HG02938 (cell line): ENCODE measurements at regions not wholly inside any gene's neighbourhood (a gene's known extent, or its start where the extent isn't known, plus 50 kb on each side); places are given as distances from the start of the nearest gene placed in this dataset.

Experiments used
- ATAC-seq: cut with Tn5 transposase; IDR thresholded peaks from one replicate; pipeline ENCODE4 v1.9.1; 2021; ENCODE audit warnings: mild to moderate bottlenecking, moderate library complexity; ENCODE audit not compliant: unreplicated experiment

DNA sequence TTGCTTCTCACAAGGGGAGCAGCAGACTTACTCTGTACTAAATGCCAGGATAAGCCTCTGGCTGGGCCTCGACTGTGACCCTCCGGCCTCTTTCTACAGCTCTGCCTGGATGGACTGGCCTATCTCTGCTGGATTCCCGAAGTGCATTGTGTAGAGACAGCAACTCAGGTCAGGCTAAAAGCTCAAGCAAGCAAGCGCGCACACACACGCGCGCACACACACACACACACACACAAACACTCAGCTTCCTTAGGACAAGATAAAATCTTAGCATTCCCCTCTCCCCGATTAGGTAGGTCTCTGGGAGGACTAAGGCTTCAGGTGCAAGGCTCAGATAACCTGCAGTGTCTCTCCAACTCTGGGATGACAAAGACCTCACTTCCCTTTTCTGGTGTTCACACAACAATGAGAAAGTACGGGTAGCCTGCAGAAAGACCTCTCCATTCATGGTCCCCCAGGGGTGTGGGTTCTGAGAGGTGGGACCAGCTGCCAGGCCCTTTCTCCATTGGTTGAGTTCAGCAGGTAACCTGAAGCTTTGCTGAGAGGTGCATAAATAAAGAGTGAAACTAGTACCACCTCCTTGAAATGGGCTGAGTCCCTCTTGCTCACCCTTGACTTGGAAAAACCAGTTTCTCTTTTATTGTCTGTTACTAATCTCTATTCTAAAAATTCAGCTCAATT, 155.1 kb upstream of the CAMK1G start:
- no peak for ATAC-seq

DNA sequence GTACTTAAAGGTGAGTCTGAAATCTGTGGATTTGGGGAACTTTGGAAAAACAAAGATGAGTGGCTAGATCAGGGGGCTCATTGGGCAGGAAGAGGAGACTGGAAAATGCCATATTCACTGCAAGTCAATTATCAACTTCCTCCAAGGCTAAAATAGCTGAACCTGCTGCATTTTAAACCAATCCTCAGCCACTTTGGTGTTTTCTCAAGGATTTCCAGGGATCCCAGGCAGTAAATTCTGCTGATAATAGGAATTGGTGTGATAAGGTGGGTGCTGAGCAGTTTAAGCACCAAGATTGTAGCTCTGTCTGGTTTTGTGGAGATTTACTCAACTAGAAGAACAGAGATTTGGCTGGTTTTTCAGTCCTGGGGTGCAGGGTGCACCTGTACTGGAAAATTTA, 153.9 kb upstream of the CAMK1G start:
- ATAC-seq = no peak

DNA sequence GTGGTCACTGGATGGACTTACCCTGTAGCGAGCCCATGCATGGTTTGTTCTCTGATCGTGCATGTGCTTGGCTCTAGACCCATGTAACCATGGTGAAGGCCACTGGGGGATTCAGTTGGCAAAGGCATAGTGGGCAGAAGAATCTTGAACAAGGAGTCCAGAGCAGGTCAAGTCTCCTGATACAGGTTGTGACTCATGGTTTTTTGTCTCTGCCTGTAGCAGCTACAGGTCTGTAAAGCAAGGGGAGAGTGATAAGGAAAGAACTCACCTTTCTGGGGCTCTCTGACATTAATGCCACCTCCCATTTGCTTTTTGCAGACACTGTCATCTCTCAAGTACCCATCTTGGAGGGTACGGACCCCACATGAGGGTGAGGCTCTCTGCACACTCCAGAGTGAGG, 153.4 kb upstream of the CAMK1G start:
- no peak for ATAC-seq

DNA sequence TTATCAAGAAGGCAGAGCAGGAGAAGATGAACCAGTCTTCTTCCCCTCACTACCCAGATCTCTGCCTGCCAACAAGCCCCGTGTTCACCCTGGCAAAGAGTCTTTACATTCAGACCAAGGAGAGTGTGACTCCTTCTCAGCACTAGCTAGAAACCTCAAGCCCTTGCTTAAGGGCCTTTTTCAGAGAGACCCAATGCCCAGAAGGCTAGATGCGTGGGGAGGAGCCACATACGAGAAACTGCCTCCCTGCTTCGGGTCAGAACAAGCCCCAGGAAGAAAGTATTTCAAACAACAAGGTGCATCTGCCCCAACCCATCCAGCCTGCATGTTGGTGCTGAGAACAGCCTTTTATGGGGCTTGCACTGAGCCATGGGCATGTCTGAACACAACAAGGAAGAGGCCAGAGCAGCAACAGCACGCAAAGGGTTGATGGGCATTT, 152.7 kb upstream of the CAMK1G start:
- ATAC-seq = no peak

DNA sequence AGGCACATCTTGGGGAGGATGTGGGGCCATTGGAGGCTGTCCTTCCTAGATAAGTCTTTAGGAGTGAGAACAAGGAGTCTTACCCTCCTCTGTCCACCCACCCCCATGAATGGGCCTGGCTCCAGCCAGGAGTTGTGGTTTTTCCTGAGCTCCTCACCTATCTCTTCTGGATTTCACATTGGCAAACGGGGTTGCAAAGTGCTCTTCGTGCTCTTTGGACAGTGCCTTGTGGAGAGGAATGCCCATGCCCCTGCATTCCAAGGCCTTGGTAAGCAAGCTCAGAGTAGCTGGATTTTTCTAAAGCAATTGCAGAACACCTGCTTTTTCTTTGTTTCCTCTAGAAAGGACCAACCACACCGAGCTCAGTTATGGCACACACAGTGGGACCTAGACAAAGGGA, 152.1 kb upstream of the CAMK1G start:
- ATAC-seq = no peak

DNA sequence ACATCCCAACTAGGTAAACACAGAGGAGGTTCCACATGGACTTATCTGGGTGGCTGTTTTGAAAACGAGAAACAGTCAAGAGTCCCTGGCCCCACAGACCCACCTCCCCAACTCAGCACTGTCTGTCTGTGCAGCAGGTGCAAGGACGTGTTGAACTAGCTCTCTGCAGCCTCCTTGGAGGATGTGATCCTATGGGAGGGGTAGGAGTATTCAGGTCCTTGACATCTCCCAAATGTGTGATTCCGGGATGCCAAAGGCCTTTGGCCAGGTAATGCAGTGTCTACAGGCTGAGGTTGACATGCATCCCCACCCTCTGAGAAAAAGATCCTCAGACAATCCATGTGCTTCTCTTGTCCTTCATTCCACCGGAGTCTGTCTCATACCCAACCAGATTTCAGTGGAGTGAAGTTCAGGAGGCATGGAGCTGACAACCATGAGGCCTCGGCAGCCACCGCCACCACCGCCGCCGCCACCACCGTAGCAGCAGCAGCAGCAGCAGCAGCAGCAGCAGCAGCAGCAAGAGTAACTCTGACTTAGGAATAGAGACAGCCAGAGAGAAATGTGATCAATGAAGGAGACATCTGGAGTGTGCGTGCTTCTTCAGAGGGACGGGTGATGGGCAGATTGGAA, 151.6 kb upstream of the CAMK1G start:
- no peak for ATAC-seq

DNA sequence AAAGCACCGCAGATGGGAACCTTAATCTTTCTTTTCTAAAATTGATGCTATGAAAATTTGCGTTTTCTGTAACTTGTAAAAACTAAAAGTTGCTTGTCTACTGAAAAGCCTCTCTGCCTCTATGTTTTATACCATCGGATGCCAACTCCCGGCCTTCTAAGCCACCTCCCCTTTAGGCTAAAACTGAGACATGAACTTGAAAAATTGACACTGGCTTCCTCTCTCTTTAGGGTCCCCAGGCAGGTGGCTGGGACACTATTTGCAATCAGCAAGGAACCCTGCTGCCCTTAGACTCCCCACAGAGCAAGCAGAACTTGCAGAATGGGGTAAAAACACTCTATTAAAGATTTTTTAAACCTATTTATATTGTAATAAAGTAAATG, 151.1 kb upstream of the CAMK1G start:
- no peak for ATAC-seq

DNA sequence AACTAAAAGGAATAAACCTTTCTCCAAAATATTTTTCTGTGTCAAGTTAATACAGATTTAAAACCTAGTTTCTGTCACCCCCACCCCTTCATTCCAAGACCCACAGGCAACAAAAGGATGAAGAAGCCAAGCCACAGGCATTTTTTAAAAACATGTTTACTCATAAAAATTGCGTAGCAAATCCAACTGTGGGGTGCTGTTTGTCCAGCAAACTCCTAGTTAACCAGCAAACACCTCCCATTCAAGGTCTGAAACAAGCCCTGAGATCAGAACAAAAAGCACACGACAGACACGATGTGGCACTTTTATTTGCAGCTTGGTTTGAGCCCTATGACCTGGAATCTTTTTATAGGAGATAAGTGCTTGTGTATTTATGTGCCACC, 149.9 kb upstream of the CAMK1G start:
- ATAC-seq = no peak

DNA sequence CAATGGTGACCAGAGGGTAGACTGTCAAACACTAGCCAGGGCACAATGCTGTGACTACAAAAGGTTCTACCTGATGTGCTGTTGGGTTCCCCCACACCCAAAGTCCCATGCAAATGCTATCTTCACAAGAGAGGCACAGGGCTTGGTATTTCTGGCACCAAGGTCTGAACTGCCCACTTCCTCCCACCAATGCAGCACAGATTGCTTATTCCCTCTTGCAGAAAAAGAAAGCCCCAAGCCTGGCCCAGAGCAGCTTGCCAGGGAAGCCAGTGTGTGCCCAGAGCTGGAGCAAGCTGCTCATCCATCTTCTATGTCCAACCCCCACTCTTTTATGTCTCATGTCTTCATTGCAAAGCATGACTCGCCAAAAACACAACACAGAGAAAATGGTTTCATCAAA, 149.4 kb upstream of the CAMK1G start:
- no peak for ATAC-seq

DNA sequence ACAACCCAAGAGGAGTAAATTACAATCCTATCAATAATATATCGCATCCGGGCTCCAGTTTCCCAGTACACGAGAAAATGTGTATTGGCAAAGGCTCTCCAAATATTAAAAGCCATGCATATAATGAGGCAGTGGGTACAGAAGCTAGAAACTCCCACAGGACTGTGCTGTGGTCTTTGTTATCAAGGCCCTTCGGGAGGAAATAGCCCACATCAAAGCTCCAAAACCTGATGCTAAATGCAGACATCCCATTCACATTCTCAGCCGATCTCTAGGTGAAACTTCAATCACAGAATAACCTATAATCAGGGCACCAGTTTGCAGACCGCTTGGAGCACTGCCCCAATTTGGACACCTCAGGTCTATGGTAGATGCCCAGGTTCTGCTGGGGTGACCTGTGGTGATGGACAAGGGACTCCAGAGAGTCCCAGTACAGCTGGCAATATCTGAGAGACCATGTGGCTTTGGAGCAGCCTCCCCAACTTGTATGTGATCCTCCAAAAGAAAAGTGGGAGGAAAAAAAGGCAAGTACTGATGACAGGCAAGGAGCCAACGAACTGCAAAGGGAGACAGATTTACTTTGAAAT, 148.8 kb upstream of the CAMK1G start:
- no peak for ATAC-seq

DNA sequence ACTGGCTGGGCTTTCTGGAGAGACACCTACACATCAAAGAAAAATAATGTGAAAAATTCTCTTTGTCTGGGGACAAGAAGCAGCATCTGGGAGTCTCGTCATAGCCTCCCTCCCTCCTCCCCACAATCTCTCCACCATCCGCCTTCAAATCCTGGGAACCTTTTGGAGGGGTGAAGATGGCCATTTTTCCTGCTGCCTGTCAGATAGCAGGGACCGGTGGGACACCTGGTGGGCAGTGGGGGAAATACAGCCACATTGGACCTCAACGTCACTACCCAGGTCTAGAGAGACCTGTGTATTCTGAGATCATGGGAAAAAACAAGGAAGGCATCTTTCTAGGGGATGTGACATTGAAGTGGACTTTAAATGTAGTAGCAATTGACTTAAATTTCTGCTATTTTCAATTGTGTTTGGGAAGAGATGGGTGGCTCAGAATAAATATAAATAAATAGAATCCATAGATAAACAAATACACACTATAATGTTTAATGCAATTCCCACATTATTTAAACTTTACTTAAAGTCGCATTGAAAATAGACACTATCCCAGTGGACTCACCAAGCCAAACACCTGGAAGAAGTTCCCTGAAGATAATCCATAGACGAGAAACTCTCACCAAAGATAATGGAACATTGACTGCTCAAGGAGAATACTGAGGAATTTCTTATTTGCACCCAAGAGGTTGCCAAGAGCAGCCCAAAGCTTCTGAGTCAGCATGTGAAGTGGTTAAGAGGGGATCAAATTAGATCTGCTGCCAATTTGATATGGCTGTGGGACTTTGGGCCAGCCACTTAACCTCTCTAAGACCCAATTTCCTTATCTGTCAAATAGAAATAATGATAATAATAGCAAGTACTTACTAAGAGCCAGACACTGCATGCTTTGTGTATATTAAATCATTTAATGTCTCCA, 147.6 kb upstream of the CAMK1G start:
- ATAC-seq = peak; percentile 90

DNA sequence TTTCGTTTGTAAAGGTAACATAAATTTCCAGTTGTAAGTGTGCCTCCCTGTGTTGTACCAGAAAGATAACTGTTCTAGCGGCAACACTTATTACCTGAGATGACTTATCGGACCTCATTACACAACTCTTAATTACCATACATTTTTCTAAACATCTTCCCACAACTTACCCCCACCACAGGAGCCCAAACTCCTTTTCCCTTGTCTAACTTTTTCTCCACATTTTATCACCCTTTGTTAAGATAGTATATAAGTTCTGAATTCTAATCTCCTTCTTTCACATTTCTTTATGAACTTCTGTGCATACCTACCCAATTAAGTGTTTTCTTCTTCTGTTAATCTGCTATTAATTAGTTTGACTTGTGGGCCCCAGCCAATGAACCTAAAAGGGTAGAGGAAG, 143.7 kb upstream of the CAMK1G start:
- ATAC-seq = no peak

DNA sequence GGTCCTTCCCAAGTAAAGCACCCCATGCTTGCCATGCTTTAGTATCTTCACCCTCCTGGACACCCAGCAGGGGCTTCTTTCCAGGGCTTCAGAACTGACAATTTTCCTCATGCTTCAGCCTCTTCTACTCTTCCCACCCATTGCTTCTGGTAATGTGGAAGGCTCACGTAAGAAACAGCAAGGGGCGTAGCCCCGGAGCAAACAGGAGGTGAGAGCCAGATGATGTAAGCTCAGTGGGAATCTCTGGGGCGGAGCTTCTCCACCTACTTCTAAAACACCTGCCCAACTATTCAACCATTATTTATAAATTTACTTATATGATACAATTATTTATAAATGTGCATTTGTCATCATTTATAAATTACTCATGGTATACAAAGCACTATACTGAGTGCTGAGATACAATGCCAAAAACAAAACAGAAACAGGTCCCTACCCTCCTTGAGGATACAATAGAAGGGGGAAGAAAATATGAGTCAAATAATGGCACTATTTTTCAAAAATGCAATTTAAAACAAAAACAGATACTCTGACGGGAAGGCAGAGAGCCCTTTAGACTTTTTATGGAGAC, 140.1 kb upstream of the CAMK1G start:
- no peak for ATAC-seq

DNA sequence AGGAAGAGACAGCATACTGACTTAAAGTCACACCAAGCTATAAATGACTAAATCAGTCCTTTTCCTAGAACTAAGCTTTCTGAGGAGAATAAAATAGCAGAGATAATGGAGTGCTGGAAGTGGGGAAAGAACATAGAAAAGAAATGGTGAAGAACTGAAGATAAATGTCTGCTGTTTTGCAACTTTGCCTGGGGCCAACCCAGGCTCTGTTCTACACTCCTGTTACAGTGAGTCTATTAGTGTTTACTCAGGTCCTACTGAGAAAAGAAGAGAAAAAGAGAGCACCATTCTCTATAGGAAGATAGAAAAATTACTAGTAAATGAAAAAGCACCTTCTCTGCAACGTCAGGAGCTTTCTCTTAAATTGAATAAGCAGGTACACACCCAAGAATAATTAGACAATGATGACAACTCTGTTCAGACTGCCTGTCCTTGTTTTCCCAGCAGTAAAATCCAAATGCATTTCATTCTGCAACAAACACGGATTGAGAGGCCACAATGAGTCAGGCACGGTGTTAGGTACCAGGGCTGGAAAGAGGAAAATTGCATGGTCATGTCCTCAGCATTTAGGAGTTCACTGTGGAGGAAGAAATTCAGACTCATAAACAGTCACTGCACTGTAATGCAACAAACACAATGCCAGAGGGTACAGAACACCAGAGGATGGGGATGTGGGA, 139.4 kb upstream of the CAMK1G start:
- ATAC-seq = no peak

DNA sequence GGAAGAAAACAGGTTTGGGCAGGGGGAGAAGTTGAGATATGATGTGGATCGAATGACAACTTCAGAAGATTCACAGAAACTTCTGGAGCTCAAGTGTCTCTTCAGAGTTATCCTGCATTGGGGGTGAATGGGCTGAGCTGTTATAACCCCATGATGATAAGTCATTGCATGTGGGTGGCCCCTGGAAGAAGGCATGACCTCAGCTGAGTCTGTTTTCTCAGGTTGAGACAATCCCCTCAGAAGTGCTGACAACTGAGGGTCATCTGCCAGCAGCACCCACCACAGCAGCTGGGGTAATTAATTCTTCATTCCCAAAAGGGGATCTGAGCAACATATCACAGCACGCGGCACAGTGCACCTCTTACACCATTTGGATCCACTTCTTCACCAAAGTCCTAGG, 138.6 kb upstream of the CAMK1G start:
- no peak for ATAC-seq

DNA sequence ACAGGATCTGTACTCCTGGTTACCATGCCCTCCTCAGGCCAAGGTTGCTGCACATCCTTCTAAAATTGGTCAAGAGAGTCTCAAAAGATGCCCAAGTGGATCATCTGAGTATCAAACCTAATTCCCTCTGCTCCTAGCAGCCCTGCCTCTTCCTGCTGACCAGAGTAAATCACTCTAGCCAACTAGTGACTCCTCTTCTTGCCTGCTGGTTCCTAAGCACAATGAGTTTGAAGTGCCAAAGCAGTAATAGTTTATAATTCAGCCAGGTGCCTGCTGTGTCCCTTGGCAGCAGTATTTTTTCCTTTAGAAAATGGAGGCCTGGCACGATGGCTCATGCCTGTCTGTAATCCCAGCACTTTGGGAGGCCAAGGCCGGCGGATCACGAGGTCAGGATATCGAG, 137.9 kb upstream of the CAMK1G start:
- no peak for ATAC-seq

DNA sequence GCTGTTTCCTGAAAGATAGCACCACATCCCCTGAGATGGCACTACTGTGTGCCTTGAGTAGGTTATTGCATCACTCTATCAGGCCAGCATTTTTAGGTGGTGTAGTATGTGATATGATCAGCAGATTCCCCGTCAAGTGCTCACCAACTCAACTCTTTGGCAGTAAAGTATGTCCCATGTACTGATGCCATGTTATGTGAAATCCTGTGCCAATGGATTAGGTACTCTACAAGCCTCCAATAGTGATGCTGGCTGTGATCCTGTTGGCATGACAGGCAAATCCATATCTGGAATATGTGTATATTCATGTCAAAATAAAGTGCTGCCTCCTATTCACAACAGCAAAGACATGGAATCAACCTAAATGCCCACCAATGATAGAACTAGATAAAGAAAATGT, 137.2 kb upstream of the CAMK1G start:
- ATAC-seq = no peak

DNA sequence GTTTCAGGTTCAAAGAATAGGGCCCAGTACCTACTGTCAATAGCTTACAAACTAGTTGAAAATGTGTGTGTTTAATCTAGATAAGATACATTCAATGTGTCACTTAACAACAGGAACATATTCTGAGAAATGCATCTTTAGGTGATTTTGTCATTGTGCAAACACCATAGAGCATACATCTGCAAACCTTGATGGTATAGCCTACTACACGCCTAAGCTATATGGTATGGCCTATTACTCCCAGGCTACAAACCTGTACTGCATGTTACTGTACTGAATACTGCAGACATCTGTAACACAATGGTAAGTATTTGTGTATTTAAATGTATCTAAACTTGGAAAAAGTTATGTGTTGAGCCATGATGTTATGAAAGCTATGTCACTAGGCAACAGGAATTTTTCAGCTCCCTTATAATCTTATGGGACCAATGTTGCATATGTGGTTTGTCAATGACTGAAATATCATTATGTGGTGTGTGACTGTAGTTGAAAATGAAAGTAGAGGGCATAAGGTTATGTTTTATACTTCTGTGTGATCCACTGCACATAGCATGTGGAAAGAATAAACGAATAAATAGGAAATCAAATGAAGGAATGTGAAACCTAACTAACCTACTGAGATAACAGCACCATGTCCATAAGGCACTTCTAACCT, 129.0 kb upstream of the CAMK1G start:
- ATAC-seq = no peak

DNA sequence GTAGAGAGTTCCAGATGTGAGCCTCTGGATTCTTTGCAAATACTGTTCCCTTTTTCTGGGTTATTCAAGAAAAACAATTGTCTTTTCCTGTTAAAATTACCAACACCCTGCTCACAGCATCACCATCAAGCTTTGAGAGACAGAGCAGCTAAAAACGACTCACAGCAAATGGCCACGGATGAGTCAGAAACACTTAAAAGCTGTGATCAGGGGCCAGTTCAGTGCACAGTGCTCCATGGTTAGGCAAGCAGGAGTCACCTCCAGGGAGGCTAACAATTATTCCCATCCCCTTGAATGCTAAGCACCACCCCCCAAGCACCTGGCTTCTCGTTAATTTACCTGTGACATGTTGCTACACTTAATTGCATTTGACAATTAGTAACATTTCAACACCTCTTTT, 128.4 kb upstream of the CAMK1G start:
- no peak for ATAC-seq

DNA sequence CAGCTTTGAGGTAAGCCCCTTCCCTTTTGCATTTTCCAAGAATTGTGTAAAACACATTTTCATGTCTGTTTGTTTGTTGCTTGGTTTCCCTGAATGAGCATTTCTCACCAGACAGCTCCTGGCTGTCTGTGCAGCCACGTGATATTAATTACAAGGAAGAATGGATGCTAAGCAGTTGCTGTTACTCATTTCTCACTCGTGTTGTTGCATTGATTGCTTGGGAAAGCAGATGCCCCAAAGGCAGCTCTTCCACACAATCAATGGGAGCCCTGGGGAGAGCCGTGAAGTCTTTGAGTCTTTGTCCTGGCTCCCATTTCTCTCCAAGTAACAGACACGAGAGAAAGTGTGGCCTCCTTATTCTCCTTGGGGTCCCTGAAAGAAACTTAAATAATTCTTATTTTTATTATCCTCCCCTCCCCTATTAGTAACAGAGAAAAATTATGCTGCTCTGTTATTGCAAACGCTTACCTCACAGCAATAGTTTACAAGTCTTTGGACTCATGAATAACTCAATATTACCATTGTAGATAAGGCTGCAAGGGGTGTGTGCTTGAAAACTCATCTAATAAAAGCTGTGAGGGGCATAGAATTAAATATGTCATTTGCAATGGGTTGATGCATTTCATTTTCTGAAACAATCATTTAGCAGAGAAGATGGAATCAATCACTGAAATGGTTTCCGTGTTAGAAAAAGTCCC, 127.7 kb upstream of the CAMK1G start:
- ATAC-seq = no peak
